ENCODE measurements at regions not wholly inside any gene's neighbourhood (a gene's known extent, or its start where the extent isn't known, plus 50 kb on each side); places are given as distances from the start of the nearest gene placed in this dataset.

DNA sequence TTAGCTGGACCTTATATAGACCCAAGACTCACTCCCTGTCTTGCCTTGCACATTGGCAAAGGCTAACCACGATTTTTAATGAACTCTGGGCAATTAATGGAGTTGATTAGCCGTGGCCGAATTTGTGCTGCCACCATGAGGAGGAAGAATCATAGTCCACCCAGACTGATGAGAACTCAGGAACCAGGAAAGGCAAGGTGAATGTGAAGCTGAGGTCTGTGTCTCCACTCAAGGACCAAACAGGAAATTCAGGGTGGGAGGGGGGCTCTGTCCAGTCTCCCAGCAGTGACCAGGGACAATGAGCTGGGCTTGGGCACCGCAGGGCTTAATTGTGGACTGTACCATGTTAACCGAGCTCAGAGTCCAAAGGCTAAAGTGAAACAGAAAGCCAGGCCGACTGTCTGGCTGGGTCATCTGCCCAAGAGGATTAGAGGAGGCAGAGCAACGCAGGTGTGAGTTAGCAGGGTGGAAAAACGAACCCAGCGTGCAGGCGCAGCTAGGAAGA lies 127.0 kb upstream of the JCAD start:
- Mint-ChIP-seq H3K9me3 (no peaks in the 10 kb centered on the region), H3K36me3 (no peaks in the 10 kb centered on the region), H3K4me3 (no peak overlapping the region), H3K27ac (no peak overlapping the region; the same call in 1 of the 2 replicates), H3K27me3 (ENCODE audit: low read depth) (no peaks in the 10 kb centered on the region), H3K4me1 (no peaks in the 10 kb centered on the region)
- POLR2A ChIA-PET, result no interaction called here
- no peak for TF ChIP-seq ESRRA (CRISPR knock-in tag; IDR thresholded peaks at IDR 0.05; ENCODE audit: borderline replicate concordance)
- TF ChIP-seq MXD4 (CRISPR knock-in tag; IDR thresholded peaks at IDR 0.05; ENCODE audit: borderline replicate concordance), result no peak
- TF ChIP-seq, protein P1, sequence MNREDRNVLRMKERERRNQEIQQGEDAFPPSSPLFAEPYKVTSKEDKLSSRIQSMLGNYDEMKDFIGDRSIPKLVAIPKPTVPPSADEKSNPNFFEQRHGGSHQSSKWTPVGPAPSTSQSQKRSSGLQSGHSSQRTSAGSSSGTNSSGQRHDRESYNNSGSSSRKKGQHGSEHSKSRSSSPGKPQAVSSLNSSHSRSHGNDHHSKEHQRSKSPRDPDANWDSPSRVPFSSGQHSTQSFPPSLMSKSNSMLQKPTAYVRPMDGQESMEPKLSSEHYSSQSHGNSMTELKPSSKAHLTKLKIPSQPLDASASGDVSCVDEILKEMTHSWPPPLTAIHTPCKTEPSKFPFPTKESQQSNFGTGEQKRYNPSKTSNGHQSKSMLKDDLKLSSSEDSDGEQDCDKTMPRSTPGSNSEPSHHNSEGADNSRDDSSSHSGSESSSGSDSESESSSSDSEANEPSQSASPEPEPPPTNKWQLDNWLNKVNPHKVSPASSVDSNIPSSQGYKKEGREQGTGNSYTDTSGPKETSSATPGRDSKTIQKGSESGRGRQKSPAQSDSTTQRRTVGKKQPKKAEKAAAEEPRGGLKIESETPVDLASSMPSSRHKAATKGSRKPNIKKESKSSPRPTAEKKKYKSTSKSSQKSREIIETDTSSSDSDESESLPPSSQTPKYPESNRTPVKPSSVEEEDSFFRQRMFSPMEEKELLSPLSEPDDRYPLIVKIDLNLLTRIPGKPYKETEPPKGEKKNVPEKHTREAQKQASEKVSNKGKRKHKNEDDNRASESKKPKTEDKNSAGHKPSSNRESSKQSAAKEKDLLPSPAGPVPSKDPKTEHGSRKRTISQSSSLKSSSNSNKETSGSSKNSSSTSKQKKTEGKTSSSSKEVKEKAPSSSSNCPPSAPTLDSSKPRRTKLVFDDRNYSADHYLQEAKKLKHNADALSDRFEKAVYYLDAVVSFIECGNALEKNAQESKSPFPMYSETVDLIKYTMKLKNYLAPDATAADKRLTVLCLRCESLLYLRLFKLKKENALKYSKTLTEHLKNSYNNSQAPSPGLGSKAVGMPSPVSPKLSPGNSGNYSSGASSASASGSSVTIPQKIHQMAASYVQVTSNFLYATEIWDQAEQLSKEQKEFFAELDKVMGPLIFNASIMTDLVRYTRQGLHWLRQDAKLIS (CRISPR knock-in tag; IDR thresholded peaks at IDR 0.05; ENCODE audit: borderline replicate concordance), result no peak
- no peak for TF ChIP-seq ZNF138 (CRISPR knock-in tag; conservative IDR thresholded peaks at IDR 0.05)
- no peak for TF ChIP-seq JUN (CRISPR knock-in tag; IDR thresholded peaks at IDR 0.05)
- TF ChIP-seq, protein P2, sequence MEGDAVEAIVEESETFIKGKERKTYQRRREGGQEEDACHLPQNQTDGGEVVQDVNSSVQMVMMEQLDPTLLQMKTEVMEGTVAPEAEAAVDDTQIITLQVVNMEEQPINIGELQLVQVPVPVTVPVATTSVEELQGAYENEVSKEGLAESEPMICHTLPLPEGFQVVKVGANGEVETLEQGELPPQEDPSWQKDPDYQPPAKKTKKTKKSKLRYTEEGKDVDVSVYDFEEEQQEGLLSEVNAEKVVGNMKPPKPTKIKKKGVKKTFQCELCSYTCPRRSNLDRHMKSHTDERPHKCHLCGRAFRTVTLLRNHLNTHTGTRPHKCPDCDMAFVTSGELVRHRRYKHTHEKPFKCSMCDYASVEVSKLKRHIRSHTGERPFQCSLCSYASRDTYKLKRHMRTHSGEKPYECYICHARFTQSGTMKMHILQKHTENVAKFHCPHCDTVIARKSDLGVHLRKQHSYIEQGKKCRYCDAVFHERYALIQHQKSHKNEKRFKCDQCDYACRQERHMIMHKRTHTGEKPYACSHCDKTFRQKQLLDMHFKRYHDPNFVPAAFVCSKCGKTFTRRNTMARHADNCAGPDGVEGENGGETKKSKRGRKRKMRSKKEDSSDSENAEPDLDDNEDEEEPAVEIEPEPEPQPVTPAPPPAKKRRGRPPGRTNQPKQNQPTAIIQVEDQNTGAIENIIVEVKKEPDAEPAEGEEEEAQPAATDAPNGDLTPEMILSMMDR (IDR thresholded peaks at IDR 0.05), result no peak
- TF ChIP-seq, protein P3, sequence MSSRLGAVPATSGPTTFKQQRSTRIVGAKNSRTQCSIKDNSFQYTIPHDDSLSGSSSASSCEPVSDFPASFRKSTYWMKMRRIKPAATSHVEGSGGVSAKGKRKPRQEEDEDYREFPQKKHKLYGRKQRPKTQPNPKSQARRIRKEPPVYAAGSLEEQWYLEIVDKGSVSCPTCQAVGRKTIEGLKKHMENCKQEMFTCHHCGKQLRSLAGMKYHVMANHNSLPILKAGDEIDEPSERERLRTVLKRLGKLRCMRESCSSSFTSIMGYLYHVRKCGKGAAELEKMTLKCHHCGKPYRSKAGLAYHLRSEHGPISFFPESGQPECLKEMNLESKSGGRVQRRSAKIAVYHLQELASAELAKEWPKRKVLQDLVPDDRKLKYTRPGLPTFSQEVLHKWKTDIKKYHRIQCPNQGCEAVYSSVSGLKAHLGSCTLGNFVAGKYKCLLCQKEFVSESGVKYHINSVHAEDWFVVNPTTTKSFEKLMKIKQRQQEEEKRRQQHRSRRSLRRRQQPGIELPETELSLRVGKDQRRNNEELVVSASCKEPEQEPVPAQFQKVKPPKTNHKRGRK (CRISPR knock-in tag; IDR thresholded peaks at IDR 0.05; ENCODE audit: borderline replicate concordance), result no peak
- TF ChIP-seq HMGA2 (CRISPR knock-in tag; IDR thresholded peaks at IDR 0.05), result no peak
- TF ChIP-seq ZNF416 (CRISPR knock-in tag; IDR thresholded peaks at IDR 0.05), result no peak
- TF ChIP-seq, protein P4, sequence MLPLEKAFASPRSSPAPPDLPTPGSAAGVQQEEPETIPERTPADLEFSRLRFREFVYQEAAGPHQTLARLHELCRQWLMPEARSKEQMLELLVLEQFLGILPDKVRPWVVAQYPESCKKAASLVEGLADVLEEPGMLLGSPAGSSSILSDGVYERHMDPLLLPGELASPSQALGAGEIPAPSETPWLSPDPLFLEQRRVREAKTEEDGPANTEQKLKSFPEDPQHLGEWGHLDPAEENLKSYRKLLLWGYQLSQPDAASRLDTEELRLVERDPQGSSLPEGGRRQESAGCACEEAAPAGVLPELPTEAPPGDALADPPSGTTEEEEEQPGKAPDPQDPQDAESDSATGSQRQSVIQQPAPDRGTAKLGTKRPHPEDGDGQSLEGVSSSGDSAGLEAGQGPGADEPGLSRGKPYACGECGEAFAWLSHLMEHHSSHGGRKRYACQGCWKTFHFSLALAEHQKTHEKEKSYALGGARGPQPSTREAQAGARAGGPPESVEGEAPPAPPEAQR (CRISPR knock-in tag; IDR thresholded peaks at IDR 0.05), result no peak
- no peak for TF ChIP-seq ZNF423 (CRISPR knock-in tag; IDR thresholded peaks at IDR 0.05)
- TF ChIP-seq NR3C1 (CRISPR knock-in tag; conservative IDR thresholded peaks at IDR 0.05; ENCODE audit: low read depth), result no peak
- TF ChIP-seq, protein P5, sequence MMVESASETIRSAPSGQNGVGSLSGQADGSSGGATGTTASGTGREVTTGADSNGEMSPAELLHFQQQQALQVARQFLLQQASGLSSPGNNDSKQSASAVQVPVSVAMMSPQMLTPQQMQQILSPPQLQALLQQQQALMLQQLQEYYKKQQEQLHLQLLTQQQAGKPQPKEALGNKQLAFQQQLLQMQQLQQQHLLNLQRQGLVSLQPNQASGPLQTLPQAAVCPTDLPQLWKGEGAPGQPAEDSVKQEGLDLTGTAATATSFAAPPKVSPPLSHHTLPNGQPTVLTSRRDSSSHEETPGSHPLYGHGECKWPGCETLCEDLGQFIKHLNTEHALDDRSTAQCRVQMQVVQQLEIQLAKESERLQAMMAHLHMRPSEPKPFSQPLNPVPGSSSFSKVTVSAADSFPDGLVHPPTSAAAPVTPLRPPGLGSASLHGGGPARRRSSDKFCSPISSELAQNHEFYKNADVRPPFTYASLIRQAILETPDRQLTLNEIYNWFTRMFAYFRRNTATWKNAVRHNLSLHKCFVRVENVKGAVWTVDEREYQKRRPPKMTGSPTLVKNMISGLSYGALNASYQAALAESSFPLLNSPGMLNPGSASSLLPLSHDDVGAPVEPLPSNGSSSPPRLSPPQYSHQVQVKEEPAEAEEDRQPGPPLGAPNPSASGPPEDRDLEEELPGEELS (CRISPR knock-in tag; IDR thresholded peaks at IDR 0.05), result no peak
- TF ChIP-seq RORB (CRISPR knock-in tag; IDR thresholded peaks at IDR 0.05), result no peak
- no peak for TF ChIP-seq FOXP1 (CRISPR knock-in tag; IDR thresholded peaks at IDR 0.05; ENCODE audit: borderline replicate concordance)
- TF ChIP-seq, protein P6, sequence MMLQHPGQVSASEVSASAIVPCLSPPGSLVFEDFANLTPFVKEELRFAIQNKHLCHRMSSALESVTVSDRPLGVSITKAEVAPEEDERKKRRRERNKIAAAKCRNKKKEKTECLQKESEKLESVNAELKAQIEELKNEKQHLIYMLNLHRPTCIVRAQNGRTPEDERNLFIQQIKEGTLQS (CRISPR knock-in tag; conservative IDR thresholded peaks at IDR 0.05), result no peak
- no peak for TF ChIP-seq CBFB (CRISPR knock-in tag; IDR thresholded peaks at IDR 0.05; ENCODE audit: low read depth)
- no peak for TF ChIP-seq IRF2 (CRISPR knock-in tag; IDR thresholded peaks at IDR 0.05; ENCODE audit: borderline replicate concordance, low read depth)
- no peak for TF ChIP-seq SMAD3 (CRISPR knock-in tag; IDR thresholded peaks at IDR 0.05; ENCODE audit: borderline replicate concordance)
- TF ChIP-seq, protein P7, sequence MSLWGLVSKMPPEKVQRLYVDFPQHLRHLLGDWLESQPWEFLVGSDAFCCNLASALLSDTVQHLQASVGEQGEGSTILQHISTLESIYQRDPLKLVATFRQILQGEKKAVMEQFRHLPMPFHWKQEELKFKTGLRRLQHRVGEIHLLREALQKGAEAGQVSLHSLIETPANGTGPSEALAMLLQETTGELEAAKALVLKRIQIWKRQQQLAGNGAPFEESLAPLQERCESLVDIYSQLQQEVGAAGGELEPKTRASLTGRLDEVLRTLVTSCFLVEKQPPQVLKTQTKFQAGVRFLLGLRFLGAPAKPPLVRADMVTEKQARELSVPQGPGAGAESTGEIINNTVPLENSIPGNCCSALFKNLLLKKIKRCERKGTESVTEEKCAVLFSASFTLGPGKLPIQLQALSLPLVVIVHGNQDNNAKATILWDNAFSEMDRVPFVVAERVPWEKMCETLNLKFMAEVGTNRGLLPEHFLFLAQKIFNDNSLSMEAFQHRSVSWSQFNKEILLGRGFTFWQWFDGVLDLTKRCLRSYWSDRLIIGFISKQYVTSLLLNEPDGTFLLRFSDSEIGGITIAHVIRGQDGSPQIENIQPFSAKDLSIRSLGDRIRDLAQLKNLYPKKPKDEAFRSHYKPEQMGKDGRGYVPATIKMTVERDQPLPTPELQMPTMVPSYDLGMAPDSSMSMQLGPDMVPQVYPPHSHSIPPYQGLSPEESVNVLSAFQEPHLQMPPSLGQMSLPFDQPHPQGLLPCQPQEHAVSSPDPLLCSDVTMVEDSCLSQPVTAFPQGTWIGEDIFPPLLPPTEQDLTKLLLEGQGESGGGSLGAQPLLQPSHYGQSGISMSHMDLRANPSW (CRISPR knock-in tag; conservative IDR thresholded peaks at IDR 0.05; ENCODE audit: low read depth), result no peak
- no peak for ATAC-seq
- DNase-seq (ENCODE audit: low spot score), result no peak
- CTCF ChIA-PET, result interaction anchor here (0.6 kb wide), 1 partner anchor 94 kb away, joined by 5 read pairs; no protein-coding TSS in a partner anchor
